Mesendoderm (in vitro differentiated cells): ENCODE measurements at regions not wholly inside any gene's neighbourhood (a gene's known extent, or its start where the extent isn't known, plus 50 kb on each side); places are given as distances from the start of the nearest gene placed in this dataset.
"Not testable (repeated sequence)": the region's sequence is repeated elsewhere in the genome, so short reads cannot be mapped to it uniquely, and the experiment has no call there.

Experiments used
- DNase-seq: peaks from one replicate; pipeline ENCODE4 v3.0.0; 2013
- H2AK5ac ChIP-seq: 2 replicates; pipeline ENCODE4 v1.6.1; 2013; ENCODE audit warnings: low read length, inconsistent platforms
- H2BK120ac ChIP-seq: 2 replicates; pipeline ENCODE4 v1.6.1; 2013; ENCODE audit warnings: low read depth, mild to moderate bottlenecking, low read length, moderate library complexity, mixed read lengths
- H2BK15ac ChIP-seq: replicated peaks from 2 replicates; pipeline ENCODE4 v1.6.1; 2013; ENCODE audit warnings: low read depth, mild to moderate bottlenecking, moderate library complexity
- H2BK5ac ChIP-seq: 2 replicates; pipeline ENCODE4 v1.6.1; 2013; ENCODE audit warnings: low read length, inconsistent platforms
- H3K18ac ChIP-seq: 2 replicates; pipeline ENCODE4 v1.6.1; 2013; ENCODE audit warnings: mild to moderate bottlenecking, low read length, mixed read lengths
- H3K23ac ChIP-seq: one replicate; pipeline ENCODE4 v1.6.1; 2013; ENCODE audit warnings: low read length
- H3K27ac ChIP-seq: 2 replicates; pipeline ENCODE4 v1.5.1; 2013; ENCODE audit warnings: low read depth, mild to moderate bottlenecking, inconsistent platforms, low read length, moderate library complexity
- H3K27me3 ChIP-seq: 2 replicates; pipeline ENCODE4 v1.6.1; 2013; ENCODE audit warnings: low read length, control low read depth, mild to moderate bottlenecking, inconsistent platforms; ENCODE audit not compliant: insufficient read depth, poor library complexity
- H3K36me3 ChIP-seq: 2 replicates; pipeline ENCODE4 v1.6.1; 2013; ENCODE audit warnings: low read length, inconsistent platforms; ENCODE audit not compliant: control insufficient read depth, insufficient read depth
- H3K4ac ChIP-seq: one replicate; pipeline ENCODE4 v1.6.1; 2013; ENCODE audit warnings: low read depth, mild to moderate bottlenecking, low read length, moderate library complexity
- H3K4me1 ChIP-seq: 2 replicates; pipeline ENCODE4 v1.6.1; 2013; ENCODE audit warnings: low read depth, low read length, inconsistent platforms; ENCODE audit not compliant: control insufficient read depth
- H3K4me2 ChIP-seq: 2 replicates; pipeline ENCODE4 v1.6.1; 2013; ENCODE audit warnings: low read length
- H3K4me3 ChIP-seq: 2 replicates; pipeline ENCODE4 v1.5.1; 2013; ENCODE audit warnings: mild to moderate bottlenecking, low read length
- H3K56ac ChIP-seq: one replicate; pipeline ENCODE4 v1.6.1; 2013; ENCODE audit warnings: low read length
- H3K79me1 ChIP-seq: 2 replicates; pipeline ENCODE4 v1.6.1; 2013; ENCODE audit warnings: low read length, inconsistent platforms
- H3K79me2 ChIP-seq: 2 replicates; pipeline ENCODE4 v1.6.1; 2013; ENCODE audit warnings: mild to moderate bottlenecking, low read length; ENCODE audit not compliant: control insufficient read depth, insufficient read depth
- H3K9ac ChIP-seq: 2 replicates; pipeline ENCODE4 v1.6.1; 2013; ENCODE audit warnings: low read length, inconsistent platforms
- H4K5ac ChIP-seq: one replicate; pipeline ENCODE4 v1.6.1; 2013; ENCODE audit warnings: low read length
- H4K8ac ChIP-seq: one replicate; pipeline ENCODE4 v1.6.1; 2013; ENCODE audit warnings: low read depth, mild to moderate bottlenecking, control low read depth, low read length, moderate library complexity
- WGBS: extraction: QIAGEN DNeasy Blood & Tissue Kit; methylation state at CpG from one replicate; pipeline ENCODE4 v1.1.7; 2013; ENCODE audit warnings: low lambda C conversion rate, missing lambda C conversion rate; ENCODE audit not compliant: insufficient coverage; ENCODE audit errors: extremely low coverage; 5-methylcytosine and 5-hydroxymethylcytosine counted together

GRCh38 chr4:79682161-79682560 lies 274.1 kb upstream of the GK2 start:
- DNase-seq: no peak
- no peak overlapping the region for H3K4ac ChIP-seq
- WGBS: no CpG with 5 or more reads among the region's 4 CpGs
- H2BK15ac ChIP-seq: no peak overlapping the region
- no peak overlapping the region for H4K8ac ChIP-seq
- H2BK5ac ChIP-seq: no peak overlapping the region
- H3K9ac ChIP-seq: no peak overlapping the region
- no peak overlapping the region for H2BK120ac ChIP-seq
- no peaks in the 10 kb centered on the region for H3K79me1 ChIP-seq
- no peaks in the 10 kb centered on the region for H3K27me3 ChIP-seq
- H4K5ac ChIP-seq: no peak overlapping the region
- no peak overlapping the region for H3K56ac ChIP-seq
- H3K36me3 ChIP-seq: no peaks in the 10 kb centered on the region
- no peak overlapping the region for H3K18ac ChIP-seq
- H3K4me2 ChIP-seq: no peak overlapping the region
- no peak overlapping the region for H3K4me3 ChIP-seq
- H3K4me1 ChIP-seq: no peaks in the 10 kb centered on the region
- H3K79me2 ChIP-seq: no peaks in the 10 kb centered on the region
- no peak overlapping the region for H2AK5ac ChIP-seq
- H3K23ac ChIP-seq: no peak overlapping the region
- no peak overlapping the region for H3K27ac ChIP-seq

- DNase-seq: no peak
- Histone ChIP-seq H3K4me1 (no peaks in the 10 kb centered on the region), H4K8ac (no peak overlapping the region), H3K18ac (no peak overlapping the region), H3K27me3 (no peaks in the 10 kb centered on the region), H3K4me2 (no peak overlapping the region), H3K79me2 (no peaks in the 10 kb centered on the region), H2AK5ac (no peak overlapping the region), H3K4me3 (no peak overlapping the region), H3K56ac (no peak overlapping the region), H3K4ac (no peak overlapping the region), H3K9ac (no peak overlapping the region), H3K79me1 (no peaks in the 10 kb centered on the region), H2BK15ac (no peak overlapping the region), H3K36me3 (no peaks in the 10 kb centered on the region), H4K5ac (no peak overlapping the region), H2BK120ac (no peak overlapping the region), H3K27ac (no peak overlapping the region), H2BK5ac (no peak overlapping the region), H3K23ac (no peak overlapping the region)
- WGBS: no CpG with 5 or more reads among the region's 1 CpG
Measured at GRCh38 chr4:79679859-79680258, 271.8 kb upstream of the GK2 start.

GRCh38 chr4:79678472-79679202 lies 270.6 kb upstream of the GK2 start:
- Histone ChIP-seq H3K4me1 (no peaks in the 10 kb centered on the region), H2BK15ac (no peak overlapping the region), H3K36me3 (no peaks in the 10 kb centered on the region), H2BK120ac (no peak overlapping the region), H3K79me1 (no peaks in the 10 kb centered on the region), H3K79me2 (no peaks in the 10 kb centered on the region), H3K27me3 (no peaks in the 10 kb centered on the region), H2BK5ac (no peak overlapping the region), H3K4me3 (no peak overlapping the region), H3K4ac (no peak overlapping the region), H3K9ac (no peak overlapping the region), H2AK5ac (no peak overlapping the region), H3K4me2 (no peak overlapping the region), H3K18ac (no peak overlapping the region), H4K5ac (no peak overlapping the region), H3K27ac (no peak overlapping the region), H3K56ac (no peak overlapping the region), H4K8ac (no peak overlapping the region), H3K23ac (no peak overlapping the region)
- no CpG with 5 or more reads among the region's 4 CpGs for WGBS
- DNase-seq: peak; percentile 11

GRCh38 chr4:79676705-79677104 lies 268.7 kb upstream of the GK2 start:
- H3K4me3 ChIP-seq: no peak overlapping the region
- no peaks in the 10 kb centered on the region for H3K79me2 ChIP-seq
- no peak overlapping the region for H3K18ac ChIP-seq
- H2BK15ac ChIP-seq: no peak overlapping the region
- H3K4me2 ChIP-seq: no peak overlapping the region
- H4K8ac ChIP-seq: no peak overlapping the region
- H4K5ac ChIP-seq: no peak overlapping the region
- no peak for DNase-seq
- H3K27ac ChIP-seq: no peak overlapping the region
- H2BK5ac ChIP-seq: no peak overlapping the region
- H2AK5ac ChIP-seq: no peak overlapping the region
- no peak overlapping the region for H3K4ac ChIP-seq
- no CpG with 5 or more reads among the region's 2 CpGs for WGBS
- no peaks in the 10 kb centered on the region for H3K79me1 ChIP-seq
- H3K9ac ChIP-seq: no peak overlapping the region
- H3K27me3 ChIP-seq: no peaks in the 10 kb centered on the region
- no peaks in the 10 kb centered on the region for H3K4me1 ChIP-seq
- no peak overlapping the region for H3K23ac ChIP-seq
- H3K36me3 ChIP-seq: no peaks in the 10 kb centered on the region
- no peak overlapping the region for H3K56ac ChIP-seq
- H2BK120ac ChIP-seq: no peak overlapping the region

- H3K4me2 ChIP-seq, H2BK15ac ChIP-seq: not testable (repeated sequence)
- no CpG with 5 or more reads among the region's 4 CpGs for WGBS
Measured at GRCh38 chr4:79674906-79675305, 266.9 kb upstream of the GK2 start.

GRCh38 chr4:79673898-79674297 lies 265.9 kb upstream of the GK2 start:
- Histone ChIP-seq H3K56ac (no peak overlapping the region), H3K9ac (no peak overlapping the region)

More at GRCh38 chr4:79674906-79675305, 266.9 kb upstream of the GK2 start:
- not testable (repeated sequence) for H3K79me2 ChIP-seq, DNase-seq, H3K18ac ChIP-seq, H3K4ac ChIP-seq, H3K4me3 ChIP-seq, H3K27ac ChIP-seq, H2BK5ac ChIP-seq, H3K56ac ChIP-seq, H2AK5ac ChIP-seq, H3K79me1 ChIP-seq, H2BK120ac ChIP-seq, H3K4me1 ChIP-seq, H3K36me3 ChIP-seq, H4K8ac ChIP-seq, H3K23ac ChIP-seq, H4K5ac ChIP-seq, H3K27me3 ChIP-seq, H3K9ac ChIP-seq

More at GRCh38 chr4:79673898-79674297, 265.9 kb upstream of the GK2 start:
- Histone ChIP-seq H3K4me2 (no peak overlapping the region), H3K4ac (no peak overlapping the region), H2BK5ac (no peak overlapping the region), H3K18ac (no peak overlapping the region), H2BK120ac (no peak overlapping the region), H4K5ac (no peak overlapping the region), H3K27me3 (no peaks in the 10 kb centered on the region), H2BK15ac (no peak overlapping the region), H3K36me3 (no peaks in the 10 kb centered on the region), H3K4me3 (no peak overlapping the region), H2AK5ac (no peak overlapping the region), H3K79me1 (no peaks in the 10 kb centered on the region), H3K27ac (no peak overlapping the region), H3K79me2 (no peaks in the 10 kb centered on the region), H4K8ac (no peak overlapping the region), H3K23ac (no peak overlapping the region), H3K4me1 (no peaks in the 10 kb centered on the region)
- no peak for DNase-seq
- no CpG with 5 or more reads among the region's 3 CpGs for WGBS
